ENCODE measurements at regions not wholly inside any gene's neighbourhood (a gene's known extent, or its start where the extent isn't known, plus 50 kb on each side); places are given as distances from the start of the nearest gene placed in this dataset.

DNA sequence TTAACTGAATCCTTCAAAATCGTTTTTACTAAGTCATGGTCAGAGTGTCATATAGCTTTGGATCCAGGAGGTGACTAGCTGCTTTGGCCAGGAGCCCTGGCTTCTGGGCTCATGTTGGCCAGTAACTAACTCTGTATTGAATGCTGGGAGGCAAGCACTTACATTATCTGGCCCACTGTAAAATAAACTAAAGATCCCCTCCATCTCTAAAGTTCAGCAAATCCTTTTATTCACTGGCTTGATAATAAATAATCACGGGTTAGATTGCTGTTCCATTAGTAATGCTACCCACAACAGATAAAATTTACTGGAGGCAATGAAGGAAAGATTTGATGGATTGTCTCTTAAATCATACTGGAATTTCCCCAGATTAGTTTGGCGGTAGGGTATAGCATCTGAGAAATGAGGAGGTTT, 382.2 kb upstream of the TLE4 start (continued):
- no peak for TF ChIP-seq CHD1 (IDR thresholded peaks at IDR 0.05; ENCODE audit: low read depth, low read length)
- TF ChIP-seq CEBPB (IDR thresholded peaks at IDR 0.05; ENCODE audit: low read depth, low read length), result no peak
